ENCODE measurements at regions not wholly inside any gene's neighbourhood (a gene's known extent, or its start where the extent isn't known, plus 50 kb on each side); places are given as distances from the start of the nearest gene placed in this dataset.
A peak's percentile ranks its signal among the peaks of the same experiment; 100 is the strongest.
"Not testable (repeated sequence)": the region's sequence is repeated elsewhere in the genome, so short reads cannot be mapped to it uniquely, and the experiment has no call there.

- Histone ChIP-seq H3K4me1 (ENCODE audit: insufficient read depth) (no peaks in the 10 kb centered on the region), H3K36me3 (ENCODE audit: insufficient read depth) (no peaks in the 10 kb centered on the region), H3K4me3 (ENCODE audit: low read depth, low read length) (no peak overlapping the region), H3K27ac (ENCODE audit: low read depth) (no peak overlapping the region)
- WGBS: 91% methylated on average over 2 of the region's 2 CpGs
- no peak for DNase-seq (ENCODE audit: extremely low spot score)
Observed at GRCh38 chr12:27164330-27165040, 79.6 kb upstream of the STK38L start.

GRCh38 chr12:27165958-27166357, 78.1 kb upstream of the STK38L start:
- not testable (repeated sequence) for H3K4me3 ChIP-seq (ENCODE audit: low read depth, low read length); DNase-seq (ENCODE audit: extremely low spot score); H3K27ac ChIP-seq (ENCODE audit: low read depth); H3K36me3 ChIP-seq (ENCODE audit: insufficient read depth); H3K4me1 ChIP-seq (ENCODE audit: insufficient read depth)
- WGBS: 91% methylated on average over 1 of the region's 1 CpG

- not testable (repeated sequence) for H3K4me3 ChIP-seq (ENCODE audit: low read depth, low read length); H3K4me1 ChIP-seq (ENCODE audit: insufficient read depth); H3K27ac ChIP-seq (ENCODE audit: low read depth); H3K36me3 ChIP-seq (ENCODE audit: insufficient read depth); DNase-seq (ENCODE audit: extremely low spot score)
- 93% methylated on average over 3 of the region's 3 CpGs for WGBS
Observed at GRCh38 chr12:27171494-27171893, 72.6 kb upstream of the STK38L start.

DNA sequence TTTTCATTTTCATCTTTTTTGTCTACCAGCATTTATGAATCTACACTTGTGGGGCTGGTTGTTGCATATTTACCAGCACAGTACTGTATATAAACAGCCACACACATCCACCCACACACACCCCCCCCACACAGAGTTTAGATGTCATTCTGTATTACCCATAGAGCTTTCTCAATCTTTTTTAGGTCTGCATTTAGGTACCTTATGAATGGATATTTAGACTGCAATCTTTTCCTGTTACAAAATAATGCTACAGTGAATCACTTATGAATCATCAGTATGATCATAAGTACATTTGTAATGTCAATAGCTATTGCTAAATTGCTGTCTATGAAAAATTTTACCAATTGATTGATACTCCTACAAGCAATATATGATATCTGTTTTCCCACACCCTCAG, 67.3 kb upstream of the STK38L start:
- DNase-seq (ENCODE audit: extremely low spot score): no peak
- H3K36me3 ChIP-seq (ENCODE audit: insufficient read depth): no peaks in the 10 kb centered on the region
- no peaks in the 10 kb centered on the region for H3K4me1 ChIP-seq (ENCODE audit: insufficient read depth)
- no peak overlapping the region for H3K27ac ChIP-seq (ENCODE audit: low read depth)
- no peak overlapping the region for H3K4me3 ChIP-seq (ENCODE audit: low read depth, low read length)

DNA sequence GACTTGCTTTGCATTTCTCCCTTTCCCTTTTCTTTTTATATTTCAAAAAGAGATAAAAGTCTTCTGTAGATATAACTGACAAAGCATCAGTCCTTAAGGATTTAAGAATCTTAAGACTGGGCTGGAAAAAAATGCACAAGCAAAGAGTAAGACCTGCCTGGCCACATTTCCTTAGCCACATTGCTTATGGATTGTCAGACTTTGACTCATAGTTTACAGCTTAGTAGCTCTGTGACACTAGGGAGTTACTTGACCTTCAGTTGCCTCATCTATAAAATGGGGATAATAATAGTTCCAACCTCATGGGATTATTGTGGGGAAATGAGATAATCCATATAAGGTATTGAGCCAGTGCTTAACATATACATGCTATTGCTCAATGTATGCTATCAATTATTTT, 66.4 kb upstream of the STK38L start:
- Histone ChIP-seq H3K4me1 (ENCODE audit: insufficient read depth) (no peaks in the 10 kb centered on the region), H3K4me3 (ENCODE audit: low read depth, low read length) (no peak overlapping the region), H3K27ac (ENCODE audit: low read depth) (no peak overlapping the region), H3K36me3 (ENCODE audit: insufficient read depth) (no peaks in the 10 kb centered on the region)
- no peak for DNase-seq (ENCODE audit: extremely low spot score)

GRCh38 chr12:27178255-27178654, 65.8 kb upstream of the STK38L start:
- DNase-seq (ENCODE audit: extremely low spot score): no peak
- Histone ChIP-seq H3K4me1 (ENCODE audit: insufficient read depth) (no peaks in the 10 kb centered on the region), H3K36me3 (ENCODE audit: insufficient read depth) (no peaks in the 10 kb centered on the region), H3K27ac (ENCODE audit: low read depth) (no peak overlapping the region), H3K4me3 (ENCODE audit: low read depth, low read length) (no peak overlapping the region)
- WGBS: 66% methylated on average over 1 of the region's 1 CpG

DNA sequence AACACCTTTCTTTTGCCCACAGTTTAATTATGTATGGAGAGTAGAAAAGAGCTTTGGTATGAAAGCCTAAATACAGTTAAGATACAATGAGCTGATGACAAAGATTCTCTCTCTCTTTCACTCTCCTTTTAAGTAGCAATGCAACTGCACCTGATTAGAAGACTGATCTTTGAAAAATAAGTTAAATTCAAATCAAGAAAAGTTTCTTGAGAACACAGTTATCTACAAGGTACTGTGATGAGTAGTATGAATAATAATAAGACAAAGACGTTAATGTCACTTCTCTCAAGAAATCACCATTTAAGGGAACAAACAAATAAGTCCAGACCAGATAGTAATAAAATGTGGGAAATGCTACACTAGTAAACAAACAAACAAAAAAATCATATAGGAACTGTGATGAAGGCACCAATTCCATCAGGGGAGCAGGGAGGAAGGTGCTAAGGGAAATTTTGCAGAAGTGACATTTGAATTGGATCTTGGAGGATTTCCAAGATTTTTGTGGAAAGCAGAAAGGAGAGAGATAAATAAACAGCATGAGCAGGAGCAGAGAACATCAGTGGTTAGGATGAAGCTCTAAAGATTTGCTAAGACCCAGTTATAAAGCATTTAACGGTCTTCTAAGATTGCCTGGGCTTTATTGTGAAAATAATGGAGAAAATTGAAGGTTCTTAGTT, 65.2 kb upstream of the STK38L start:
- H3K4me3 ChIP-seq (ENCODE audit: low read depth, low read length): no peak overlapping the region
- DNase-seq (ENCODE audit: extremely low spot score): no peak
- H3K4me1 ChIP-seq (ENCODE audit: insufficient read depth): no peaks in the 10 kb centered on the region
- no peak overlapping the region for H3K27ac ChIP-seq (ENCODE audit: low read depth)
- no peaks in the 10 kb centered on the region for H3K36me3 ChIP-seq (ENCODE audit: insufficient read depth)
- WGBS: 51% methylated on average over 2 of the region's 2 CpGs

DNA sequence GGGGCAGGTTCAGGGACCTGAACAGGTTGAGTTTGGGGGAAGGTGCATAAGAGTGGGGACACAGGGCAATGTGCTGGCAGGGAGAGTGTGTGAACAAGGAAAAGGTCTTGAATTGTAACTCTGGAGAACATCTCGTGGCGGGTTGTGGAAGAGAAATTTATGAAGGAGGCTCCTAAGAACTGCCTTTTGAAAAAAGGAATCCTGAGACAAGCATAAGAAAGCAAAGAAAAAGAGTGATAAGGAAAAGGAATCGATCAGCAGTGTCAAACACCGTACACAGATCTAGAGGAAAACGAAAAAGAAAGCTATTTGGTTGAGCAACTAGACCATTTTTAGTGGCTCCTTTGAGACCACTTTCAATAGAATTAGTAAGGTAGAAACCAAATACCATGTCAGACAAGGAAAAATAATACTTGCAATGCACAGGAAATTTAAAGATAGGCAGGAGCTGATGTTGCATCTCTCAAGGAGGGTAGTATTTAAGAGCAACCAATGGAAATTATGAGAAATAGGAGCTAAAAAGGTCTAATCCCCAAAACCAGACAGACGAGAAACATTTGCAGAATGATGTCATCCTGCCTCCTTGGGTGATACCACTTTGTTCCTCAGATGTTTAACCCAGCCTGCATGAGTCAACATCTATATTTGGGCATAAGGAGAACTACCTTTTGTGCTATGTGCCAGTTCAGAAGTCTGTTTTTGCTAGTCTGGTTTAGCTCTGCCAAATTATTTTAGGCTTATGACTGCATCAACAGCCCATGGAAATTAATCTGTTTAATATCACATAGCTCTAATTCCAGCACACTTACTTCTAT, 64.5 kb upstream of the STK38L start:
- DNase-seq (ENCODE audit: extremely low spot score): peak; percentile 40
- H3K4me3 ChIP-seq (ENCODE audit: low read depth, low read length): no peak overlapping the region
- no peaks in the 10 kb centered on the region for H3K4me1 ChIP-seq (ENCODE audit: insufficient read depth)
- WGBS: 59% methylated on average over 6 of the region's 6 CpGs
- no peak overlapping the region for H3K27ac ChIP-seq (ENCODE audit: low read depth)
- H3K36me3 ChIP-seq (ENCODE audit: insufficient read depth): no peaks in the 10 kb centered on the region

DNA sequence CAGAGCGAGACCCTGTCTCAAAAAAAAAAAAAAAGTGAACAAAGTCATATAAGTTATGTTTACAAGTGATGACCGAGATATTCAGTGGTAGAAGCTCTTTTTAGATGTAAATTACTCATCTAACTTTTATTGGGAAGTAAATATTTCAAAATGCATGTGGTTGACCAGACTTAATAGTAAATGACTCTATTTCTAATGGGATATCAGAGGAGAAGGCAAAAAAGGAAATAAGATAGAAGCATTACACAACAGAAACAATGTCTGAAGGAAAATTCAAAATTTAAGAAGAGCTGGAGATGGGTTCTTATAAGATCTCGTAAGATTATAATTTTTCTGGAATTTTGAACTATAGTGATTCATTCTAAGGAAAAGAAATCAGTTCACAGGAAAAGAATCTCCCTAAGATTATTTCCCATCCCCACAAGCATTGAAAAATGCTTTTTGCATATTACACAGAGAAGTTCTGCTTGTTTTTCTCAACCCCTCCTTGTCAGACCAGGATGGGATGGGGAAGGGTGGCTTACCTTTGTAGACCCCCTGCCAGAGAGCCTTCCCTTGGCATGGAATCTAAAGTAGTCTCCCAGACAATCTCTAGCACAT, 63.1 kb upstream of the STK38L start:
- no peak overlapping the region for H3K27ac ChIP-seq (ENCODE audit: low read depth)
- 79% methylated on average over 3 of the region's 3 CpGs for WGBS
- H3K36me3 ChIP-seq (ENCODE audit: insufficient read depth): no peaks in the 10 kb centered on the region

GRCh38 chr12:27183342-27183741, 60.7 kb upstream of the STK38L start:
- no peak for DNase-seq (ENCODE audit: extremely low spot score)
- Histone ChIP-seq H3K27ac (ENCODE audit: low read depth) (no peak overlapping the region), H3K36me3 (ENCODE audit: insufficient read depth) (no peaks in the 10 kb centered on the region), H3K4me3 (ENCODE audit: low read depth, low read length) (no peak overlapping the region), H3K4me1 (ENCODE audit: insufficient read depth) (no peaks in the 10 kb centered on the region)
- WGBS: 59% methylated on average over 2 of the region's 2 CpGs

More for the DNA sequence above, 63.1 kb upstream of the STK38L start:
- DNase-seq (ENCODE audit: extremely low spot score): no peak
- Histone ChIP-seq H3K4me3 (ENCODE audit: low read depth, low read length) (no peak overlapping the region), H3K4me1 (ENCODE audit: insufficient read depth) (no peaks in the 10 kb centered on the region)

GRCh38 chr12:27185234-27186021, 58.7 kb upstream of the STK38L start:
- WGBS: 59% methylated on average over 4 of the region's 4 CpGs
- H3K27ac ChIP-seq (ENCODE audit: low read depth): no peak overlapping the region
- H3K36me3 ChIP-seq (ENCODE audit: insufficient read depth): no peaks in the 10 kb centered on the region
- H3K4me3 ChIP-seq (ENCODE audit: low read depth, low read length): no peak overlapping the region
- H3K4me1 ChIP-seq (ENCODE audit: insufficient read depth): peaks cover 2% of the 10 kb centered on the region
- no peak for DNase-seq (ENCODE audit: extremely low spot score)

- Histone ChIP-seq H3K4me1 (ENCODE audit: insufficient read depth) (peaks cover 2% of the 10 kb centered on the region), H3K36me3 (ENCODE audit: insufficient read depth) (no peaks in the 10 kb centered on the region), H3K27ac (ENCODE audit: low read depth) (no peak overlapping the region), H3K4me3 (ENCODE audit: low read depth, low read length) (no peak overlapping the region)
- DNase-seq (ENCODE audit: extremely low spot score): no peak
- WGBS: 70% methylated on average over 6 of the region's 6 CpGs
Observed at GRCh38 chr12:27186022-27186839, 57.9 kb upstream of the STK38L start.

All from urinary bladder (tissue), 3 donors.